SH-SY5Y (cell line): ENCODE measurements at regions not wholly inside any gene's neighbourhood (a gene's known extent, or its start where the extent isn't known, plus 50 kb on each side); places are given as distances from the start of the nearest gene placed in this dataset.

Source experiments
- GATA2 ChIP-seq: IDR thresholded peaks from 2 replicates; pipeline ENCODE4 v1.6.1; 2011; ENCODE audit warnings: mild to moderate bottlenecking, low read depth, low read length
- GATA3 ChIP-seq: IDR thresholded peaks from 2 replicates; pipeline ENCODE4 v1.6.1; 2011; ENCODE audit warnings: low read depth, mild to moderate bottlenecking, low read length, moderate library complexity

DNA sequence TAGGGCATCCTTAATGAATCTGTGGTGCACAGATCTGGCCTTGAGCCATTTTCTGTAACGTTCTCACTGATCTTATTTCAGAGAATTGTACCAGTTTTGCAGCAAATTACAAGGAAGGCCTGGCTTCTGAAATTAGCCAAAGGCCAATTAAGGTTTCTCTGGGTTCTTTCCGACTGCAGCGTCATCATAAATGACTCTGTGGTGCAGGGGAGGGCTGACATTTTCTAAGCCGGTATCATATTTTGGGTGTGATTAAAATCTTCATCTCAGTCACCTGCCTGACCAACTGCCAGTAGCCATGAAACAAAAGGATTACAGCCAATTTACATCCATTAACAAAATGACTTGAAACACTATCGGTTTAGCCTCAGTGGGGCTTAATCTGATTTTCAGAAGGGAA lies 363.7 kb downstream of the ADRA2A start:
- TF ChIP-seq GATA2 (peak; percentile 67), GATA3 (peak; percentile 42; the same call in 1 of the 2 replicates)
